IMR-90 (cell line): ENCODE measurements at regions not wholly inside any gene's neighbourhood (a gene's known extent, or its start where the extent isn't known, plus 50 kb on each side); places are given as distances from the start of the nearest gene placed in this dataset.

Source experiments
- ATAC-seq: fragments of 200-7000 bp; cut with Tn5 transposase; 2 replicates; pipeline ENCODE4 v1.9.1; 2020; ENCODE audit warnings: low read depth, mild to moderate bottlenecking, moderate library complexity
- BruUV-seq: library from RNA; stranded (reverse); fragments of 400-500 nt; replicated peaks from 2 replicates; lab custom pipeline; 2021; lab: Mats Ljungman, UMichigan
- CTCF ChIA-PET: fragments of 300-600 bp; formaldehyde crosslinking; extraction: SDS; loops from one replicate; lab custom pipeline; 2021; ENCODE audit warnings: antibody characterized with exemption; lab: Yijun Ruan, JAX
- POLR2A ChIA-PET: fragments of 300-600 bp; sonication (Branson Sonifier 250); formaldehyde crosslinking; loops from one replicate; lab custom pipeline; 2022; ENCODE audit warnings: antibody characterized with exemption; ENCODE audit not compliant: unreplicated experiment; lab: Charles Lee
- DNase-seq: peaks from one replicate; pipeline ENCODE4 v3.0.0; 2013
- H2AFZ ChIP-seq: replicated peaks from 2 replicates; pipeline ENCODE3; 2013; ENCODE audit warnings: low read length, mild to moderate bottlenecking; ENCODE audit not compliant: poor library complexity
- H2AK5ac ChIP-seq: 2 replicates; pipeline ENCODE4 v1.6.1; 2013; ENCODE audit warnings: low read depth, low read length, inconsistent platforms
- H2AK9ac ChIP-seq: replicated peaks from 2 replicates; pipeline ENCODE3; 2013; ENCODE audit warnings: mild to moderate bottlenecking, low read depth, low read length, moderate library complexity; ENCODE audit not compliant: poor library complexity
- H2BK120ac ChIP-seq: 2 replicates; pipeline ENCODE4 v1.6.1; 2013; ENCODE audit warnings: low read depth, low read length, inconsistent platforms
- H2BK15ac ChIP-seq: 3 replicates; pipeline ENCODE4 v1.6.1; 2013; ENCODE audit warnings: low read depth, low read length, inconsistent platforms
- H2BK20ac ChIP-seq: 2 replicates; pipeline ENCODE4 v1.6.1; 2013; ENCODE audit warnings: low read depth, mild to moderate bottlenecking, inconsistent platforms, low read length, moderate library complexity
- H2BK5ac ChIP-seq: 2 replicates; pipeline ENCODE4 v1.6.1; 2013; ENCODE audit warnings: mild to moderate bottlenecking, low read depth, low read length, inconsistent platforms; ENCODE audit not compliant: poor library complexity, severe bottlenecking
- H3K14ac ChIP-seq: replicated peaks from 2 replicates; pipeline ENCODE4 v1.6.1; 2013; ENCODE audit warnings: low read depth, low read length, inconsistent platforms
- H3K18ac ChIP-seq: 2 replicates; pipeline ENCODE4 v1.6.1; 2013; ENCODE audit warnings: low read depth, low read length, control low read depth
- H3K23ac ChIP-seq: 2 replicates; pipeline ENCODE4 v1.6.1; 2013; ENCODE audit warnings: low read depth, low read length, inconsistent platforms
- H3K27ac ChIP-seq: 2 replicates; pipeline ENCODE4 v1.5.1; 2013; ENCODE audit warnings: mild to moderate bottlenecking, control low read depth, low read length; ENCODE audit not compliant: insufficient read depth
- H3K27me3 ChIP-seq: 2 replicates; pipeline ENCODE4 v1.6.1; 2013; ENCODE audit warnings: low read length; ENCODE audit not compliant: control insufficient read depth, insufficient read depth
- H3K36me3 ChIP-seq: 2 replicates; pipeline ENCODE4 v1.6.1; 2013; ENCODE audit warnings: low read length, mixed read lengths; ENCODE audit not compliant: control insufficient read depth, insufficient read depth
- H3K4ac ChIP-seq: 2 replicates; pipeline ENCODE4 v1.6.1; 2013; ENCODE audit warnings: low read depth, low read length, inconsistent platforms
- H3K4me1 ChIP-seq: 2 replicates; pipeline ENCODE4 v1.6.1; 2013; ENCODE audit warnings: low read length, mixed read lengths; ENCODE audit not compliant: control insufficient read depth, insufficient read depth
- H3K4me2 ChIP-seq: 2 replicates; pipeline ENCODE4 v1.6.1; 2013; ENCODE audit warnings: low read depth, mild to moderate bottlenecking, control low read depth, low read length, moderate library complexity
- H3K4me3 ChIP-seq: 2 replicates; pipeline ENCODE4 v1.5.1; 2013; ENCODE audit warnings: low read depth, mild to moderate bottlenecking, control low read depth, low read length, moderate library complexity; ENCODE audit not compliant: insufficient read depth
- H3K56ac ChIP-seq: 2 replicates; pipeline ENCODE4 v1.6.1; 2013; ENCODE audit warnings: low read length, inconsistent platforms; ENCODE audit not compliant: insufficient read depth; ENCODE audit errors: extremely low read depth
- H3K79me1 ChIP-seq, 2 experiments: 2 replicates each; pipeline ENCODE4 v1.6.1; 2013; ENCODE audit warnings: low read length in 2 of 2, inconsistent platforms in 1 of 2, low read depth in 1 of 2
- H3K9ac ChIP-seq: 2 replicates; pipeline ENCODE4 v1.6.1; 2013; ENCODE audit warnings: low read depth, low read length, control low read depth
- H3K9me1 ChIP-seq: 2 replicates; pipeline ENCODE4 v1.6.1; 2013; ENCODE audit warnings: low read length, inconsistent platforms; ENCODE audit not compliant: insufficient read depth
- H3K9me3 ChIP-seq: 2 replicates; pipeline ENCODE4 v1.6.1; 2013; ENCODE audit warnings: low read length; ENCODE audit not compliant: control insufficient read depth, insufficient read depth
- H4K20me1 ChIP-seq: 2 replicates; pipeline ENCODE4 v1.6.1; 2013; ENCODE audit warnings: low read length, inconsistent platforms; ENCODE audit not compliant: insufficient read depth
- H4K5ac ChIP-seq: 2 replicates; pipeline ENCODE4 v1.6.1; 2013; ENCODE audit warnings: mild to moderate bottlenecking, low read depth, low read length, control low read depth
- H4K8ac ChIP-seq, 2 experiments: 2 replicates each; pipeline ENCODE4 v1.6.1; 2013; ENCODE audit warnings: low read depth in 2 of 2, low read length in 2 of 2, control low read depth in 1 of 2, inconsistent platforms in 1 of 2
- H4K91ac ChIP-seq: 2 replicates; pipeline ENCODE4 v1.6.1; 2013; ENCODE audit warnings: low read depth, low read length, inconsistent platforms; ENCODE audit not compliant: insufficient read depth
- BHLHE40 ChIP-seq: fragments of 150-350 bp; IDR thresholded peaks from 2 replicates; pipeline ENCODE4 v1.6.1; 2016; ENCODE audit warnings: mild to moderate bottlenecking, low read depth, low read length
- CEBPB ChIP-seq: IDR thresholded peaks from 2 replicates; pipeline ENCODE4 v1.6.1; 2012; ENCODE audit warnings: low read depth, low read length, improper control_type of control experiment
- CHD1 ChIP-seq: IDR thresholded peaks from 2 replicates; pipeline ENCODE4 v1.6.1; 2012; ENCODE audit warnings: low read depth, low read length, improper control_type of control experiment
- ELK1 ChIP-seq: fragments of 150-350 bp; IDR thresholded peaks from 2 replicates; pipeline ENCODE4 v1.6.1; 2016; ENCODE audit warnings: low read depth, mild to moderate bottlenecking, low read length, moderate library complexity, borderline replicate concordance
- FOS ChIP-seq: fragments of 150-350 bp; IDR thresholded peaks from 2 replicates; pipeline ENCODE4 v1.6.1; 2016; ENCODE audit warnings: low read depth, low read length
- MAFK ChIP-seq: IDR thresholded peaks from 2 replicates; pipeline ENCODE4 v1.6.1; 2012; ENCODE audit warnings: low read depth, low read length, improper control_type of control experiment
- MAZ ChIP-seq: IDR thresholded peaks from 2 replicates; pipeline ENCODE4 v1.6.1; 2012; ENCODE audit warnings: low read depth, mild to moderate bottlenecking, low read length, improper control_type of control experiment, moderate library complexity, borderline replicate concordance
- MXI1 ChIP-seq: IDR thresholded peaks from 2 replicates; pipeline ENCODE4 v1.6.1; 2012; ENCODE audit warnings: low read depth, mild to moderate bottlenecking, low read length, moderate library complexity, borderline replicate concordance
- NFE2L2 ChIP-seq: fragments of 150-350 bp; IDR thresholded peaks from 2 replicates; pipeline ENCODE4 v1.6.1; 2016; ENCODE audit warnings: low read depth, mild to moderate bottlenecking, low read length
- POLR2A ChIP-seq: IDR thresholded peaks from 2 replicates; pipeline ENCODE4 v1.6.1; 2012; ENCODE audit warnings: mild to moderate bottlenecking, low read depth, low read length
- RAD21 ChIP-seq: IDR thresholded peaks from 2 replicates; pipeline ENCODE4 v1.6.1; 2012; ENCODE audit warnings: low read length, improper control_type of control experiment
- RCOR1 ChIP-seq: IDR thresholded peaks from 2 replicates; pipeline ENCODE4 v1.6.1; 2012; ENCODE audit warnings: mild to moderate bottlenecking, low read length, improper control_type of control experiment; ENCODE audit not compliant: insufficient replicate concordance
- RFX5 ChIP-seq: IDR thresholded peaks from 2 replicates; pipeline ENCODE4 v1.8.0; 2012; ENCODE audit warnings: low read depth, mild to moderate bottlenecking, low read length, moderate library complexity
- SMC3 ChIP-seq: fragments of 150-350 bp; IDR thresholded peaks from 2 replicates; pipeline ENCODE4 v1.6.1; 2016; ENCODE audit warnings: low read depth, mild to moderate bottlenecking, antibody characterized with exemption, low read length, moderate library complexity
- WGBS, 2 experiments: methylation state at CpG; one replicate each; pipeline versions ENCODE4 v1.1.5 to v1.1.7; 2013; ENCODE audit warnings: missing lambda C conversion rate in 2 of 2; ENCODE audit not compliant: insufficient read length in 1 of 2; ENCODE audit errors: extremely low coverage in 2 of 2; 5-methylcytosine and 5-hydroxymethylcytosine counted together
- dilution Hi-C: fragments of 300-500 bp; cut with HindIII; formaldehyde crosslinking; loops from one replicate; pipeline ENCODE4 v1.14.3; 2018; ENCODE audit warnings: low sequenced_read_pairs; ENCODE audit not compliant: unreplicated experiment
- in situ Hi-C: fragments of 300-500 bp; cut with MboI; formaldehyde crosslinking; loops from 3 replicates; pipeline ENCODE4 v1.14.3; 2019; ENCODE audit warnings: low sequenced_read_pairs, inconsistent platforms, mixed read lengths
- intact Hi-C: fragments of 100-400 bp; cut with micrococcal nuclease; formaldehyde crosslinking; loops from 2 replicates; pipeline ENCODE4 v1.10.0; 2022
- TF ChIP-seq, protein P1 (sequence below): fragments of 150-350 bp; IDR thresholded peaks from 2 replicates; pipeline ENCODE4 v1.6.1; 2017; ENCODE audit warnings: mild to moderate bottlenecking, antibody characterized with exemption, low read length, low read depth
- TF ChIP-seq, protein P2 (sequence below): conservative IDR thresholded peaks from 2 replicates; pipeline ENCODE4 v1.5.1; 2012; ENCODE audit warnings: mild to moderate bottlenecking, low read depth, low read length, improper control_type of control experiment

DNA sequence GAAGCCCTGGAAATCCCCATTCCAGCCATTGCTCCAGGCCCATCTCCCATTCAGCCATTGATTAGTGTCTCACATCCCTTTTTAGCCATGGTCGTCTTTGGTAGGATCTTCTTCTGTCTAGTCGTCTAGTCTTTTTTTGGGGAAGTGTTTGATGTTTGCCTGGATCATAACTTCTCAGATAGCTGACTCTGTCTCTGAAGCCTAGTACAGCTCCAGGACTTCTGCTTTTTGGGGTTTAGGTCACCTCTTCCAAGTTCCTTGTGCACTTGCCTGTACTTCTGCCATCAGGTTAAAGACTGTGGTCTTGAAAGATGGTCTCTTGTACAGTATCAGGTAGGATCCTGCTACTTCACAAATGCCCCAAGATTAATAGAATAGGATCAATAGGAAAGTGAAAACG, 553.5 kb downstream of the PKHD1 start:
- H3K79me1 ChIP-seq, result no peaks in the 10 kb centered on the region
- no peak overlapping the region for H3K14ac ChIP-seq
- no peak overlapping the region for H2BK5ac ChIP-seq
- no CpG with 5 or more reads among the region's 3 CpGs for WGBS, 2 experiments
- TF ChIP-seq, protein P1, sequence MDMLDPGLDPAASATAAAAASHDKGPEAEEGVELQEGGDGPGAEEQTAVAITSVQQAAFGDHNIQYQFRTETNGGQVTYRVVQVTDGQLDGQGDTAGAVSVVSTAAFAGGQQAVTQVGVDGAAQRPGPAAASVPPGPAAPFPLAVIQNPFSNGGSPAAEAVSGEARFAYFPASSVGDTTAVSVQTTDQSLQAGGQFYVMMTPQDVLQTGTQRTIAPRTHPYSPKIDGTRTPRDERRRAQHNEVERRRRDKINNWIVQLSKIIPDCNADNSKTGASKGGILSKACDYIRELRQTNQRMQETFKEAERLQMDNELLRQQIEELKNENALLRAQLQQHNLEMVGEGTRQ, result no peak
- no peak for TF ChIP-seq MAFK
- TF ChIP-seq RCOR1, result no peak
- TF ChIP-seq NFE2L2, result no peak
- no peak for TF ChIP-seq MAZ
- no peak for TF ChIP-seq ELK1
- TF ChIP-seq SMC3, result no peak
- no peak for TF ChIP-seq RFX5
- TF ChIP-seq, protein P2, sequence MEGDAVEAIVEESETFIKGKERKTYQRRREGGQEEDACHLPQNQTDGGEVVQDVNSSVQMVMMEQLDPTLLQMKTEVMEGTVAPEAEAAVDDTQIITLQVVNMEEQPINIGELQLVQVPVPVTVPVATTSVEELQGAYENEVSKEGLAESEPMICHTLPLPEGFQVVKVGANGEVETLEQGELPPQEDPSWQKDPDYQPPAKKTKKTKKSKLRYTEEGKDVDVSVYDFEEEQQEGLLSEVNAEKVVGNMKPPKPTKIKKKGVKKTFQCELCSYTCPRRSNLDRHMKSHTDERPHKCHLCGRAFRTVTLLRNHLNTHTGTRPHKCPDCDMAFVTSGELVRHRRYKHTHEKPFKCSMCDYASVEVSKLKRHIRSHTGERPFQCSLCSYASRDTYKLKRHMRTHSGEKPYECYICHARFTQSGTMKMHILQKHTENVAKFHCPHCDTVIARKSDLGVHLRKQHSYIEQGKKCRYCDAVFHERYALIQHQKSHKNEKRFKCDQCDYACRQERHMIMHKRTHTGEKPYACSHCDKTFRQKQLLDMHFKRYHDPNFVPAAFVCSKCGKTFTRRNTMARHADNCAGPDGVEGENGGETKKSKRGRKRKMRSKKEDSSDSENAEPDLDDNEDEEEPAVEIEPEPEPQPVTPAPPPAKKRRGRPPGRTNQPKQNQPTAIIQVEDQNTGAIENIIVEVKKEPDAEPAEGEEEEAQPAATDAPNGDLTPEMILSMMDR, result no peak
- TF ChIP-seq POLR2A, result no peak
- no peak for TF ChIP-seq BHLHE40
- no peak for TF ChIP-seq FOS
- no peak for TF ChIP-seq RAD21
- no peak for TF ChIP-seq CHD1
- TF ChIP-seq CEBPB, result no peak
- no peak for TF ChIP-seq MXI1
- ATAC-seq (no peak), DNase-seq (no peak)
- H2AFZ ChIP-seq, result no peak overlapping the region
- H4K8ac ChIP-seq, result no peak overlapping the region
- no peak overlapping the region for H3K4me2 ChIP-seq
- no peak overlapping the region for H2BK120ac ChIP-seq
- dilution Hi-C loops, result no loop called here
- no peak overlapping the region for H2BK20ac ChIP-seq
- H3K4me1 ChIP-seq, result no peaks in the 10 kb centered on the region
- BruUV-seq, result no TSS peak
- no peak overlapping the region for H4K91ac ChIP-seq
- ChIA-PET POLR2A (no interaction called here), CTCF (no interaction called here)
- H3K36me3 ChIP-seq, result no peaks in the 10 kb centered on the region
- intact Hi-C loops, result no loop called here
- no peak overlapping the region for H3K27ac ChIP-seq
- H2BK15ac ChIP-seq, result no peak overlapping the region
- H3K9ac ChIP-seq, result no peak overlapping the region
- no peaks in the 10 kb centered on the region for H4K20me1 ChIP-seq
- H2AK5ac ChIP-seq, result no peak overlapping the region
- H3K4ac ChIP-seq, result no peak overlapping the region
- H3K9me3 ChIP-seq, result peaks cover 2% of the 10 kb centered on the region; the same call in 1 of the 2 replicates
- no peaks in the 10 kb centered on the region for H3K27me3 ChIP-seq
- no peak overlapping the region for H4K5ac ChIP-seq
- H2AK9ac ChIP-seq, result no peak overlapping the region
- H3K23ac ChIP-seq, result no peak overlapping the region
- H3K4me3 ChIP-seq, result no peak overlapping the region
- no peaks in the 10 kb centered on the region for H3K9me1 ChIP-seq
- no peak overlapping the region for H3K56ac ChIP-seq
- in situ Hi-C loops, result no loop called here
- H3K18ac ChIP-seq, result no peak overlapping the region
